ENCODE measurements at regions not wholly inside any gene's neighbourhood (a gene's known extent, or its start where the extent isn't known, plus 50 kb on each side); places are given as distances from the start of the nearest gene placed in this dataset.

- Mint-ChIP-seq H3K9me3 (ENCODE audit: unreplicated experiment) (no peaks in the 10 kb centered on the region), H3K27me3 (ENCODE audit: unreplicated experiment) (no peaks in the 10 kb centered on the region), H3K27ac (ENCODE audit: unreplicated experiment) (no peak overlapping the region), H3K36me3 (ENCODE audit: unreplicated experiment) (no peaks in the 10 kb centered on the region), H3K4me3 (ENCODE audit: unreplicated experiment) (no peak overlapping the region), H3K4me1 (ENCODE audit: low read depth, unreplicated experiment) (peaks cover 7% of the 10 kb centered on the region)
- no peak for DNase-seq
- TF ChIP-seq CTCF (IDR thresholded peaks at IDR 0.05; ENCODE audit: partially characterized antibody, unreplicated experiment): no peak
Measured at GRCh38 chr2:217481577-217481976, 521.2 kb downstream of the TNS1 start.

- Mint-ChIP-seq H3K4me1 (ENCODE audit: low read depth, unreplicated experiment) (peaks cover 7% of the 10 kb centered on the region), H3K27ac (ENCODE audit: unreplicated experiment) (peak overlapping the region; percentile 23), H3K36me3 (ENCODE audit: unreplicated experiment) (no peaks in the 10 kb centered on the region), H3K27me3 (ENCODE audit: unreplicated experiment) (no peaks in the 10 kb centered on the region), H3K4me3 (ENCODE audit: unreplicated experiment) (no peak overlapping the region), H3K9me3 (ENCODE audit: unreplicated experiment) (no peaks in the 10 kb centered on the region)
- no peak for DNase-seq
- no peak for TF ChIP-seq CTCF (IDR thresholded peaks at IDR 0.05; ENCODE audit: partially characterized antibody, unreplicated experiment)
Measured at GRCh38 chr2:217479566-217479965, 523.2 kb downstream of the TNS1 start.

- H3K4me1 Mint-ChIP-seq (ENCODE audit: low read depth, unreplicated experiment): peaks cover 7% of the 10 kb centered on the region
- no peak overlapping the region for H3K4me3 Mint-ChIP-seq (ENCODE audit: unreplicated experiment)
- peak; percentile 18 for DNase-seq
- H3K27ac Mint-ChIP-seq (ENCODE audit: unreplicated experiment): peak overlapping the region; percentile 23
- H3K27me3 Mint-ChIP-seq (ENCODE audit: unreplicated experiment): no peaks in the 10 kb centered on the region
- no peak for TF ChIP-seq CTCF (IDR thresholded peaks at IDR 0.05; ENCODE audit: partially characterized antibody, unreplicated experiment)
- no peaks in the 10 kb centered on the region for H3K36me3 Mint-ChIP-seq (ENCODE audit: unreplicated experiment)
- no peaks in the 10 kb centered on the region for H3K9me3 Mint-ChIP-seq (ENCODE audit: unreplicated experiment)
Measured at GRCh38 chr2:217478831-217479455, 523.9 kb downstream of the TNS1 start.

GRCh38 chr2:217477583-217477982 is 525.2 kb downstream of the TNS1 start:
- Mint-ChIP-seq H3K27ac (ENCODE audit: unreplicated experiment) (no peak overlapping the region), H3K4me3 (ENCODE audit: unreplicated experiment) (no peak overlapping the region), H3K9me3 (ENCODE audit: unreplicated experiment) (no peaks in the 10 kb centered on the region), H3K4me1 (ENCODE audit: low read depth, unreplicated experiment) (peaks cover 7% of the 10 kb centered on the region), H3K36me3 (ENCODE audit: unreplicated experiment) (no peaks in the 10 kb centered on the region), H3K27me3 (ENCODE audit: unreplicated experiment) (no peaks in the 10 kb centered on the region)
- DNase-seq: no peak
- no peak for TF ChIP-seq CTCF (IDR thresholded peaks at IDR 0.05; ENCODE audit: partially characterized antibody, unreplicated experiment)

GRCh38 chr2:217475791-217476190 is 527.0 kb downstream of the TNS1 start:
- no peaks in the 10 kb centered on the region for H3K27me3 Mint-ChIP-seq (ENCODE audit: unreplicated experiment)
- H3K36me3 Mint-ChIP-seq (ENCODE audit: unreplicated experiment): no peaks in the 10 kb centered on the region
- peaks cover 7% of the 10 kb centered on the region for H3K4me1 Mint-ChIP-seq (ENCODE audit: low read depth, unreplicated experiment)
- no peak overlapping the region for H3K27ac Mint-ChIP-seq (ENCODE audit: unreplicated experiment)
- peaks cover 1% of the 10 kb centered on the region for H3K9me3 Mint-ChIP-seq (ENCODE audit: unreplicated experiment)
- TF ChIP-seq CTCF (IDR thresholded peaks at IDR 0.05; ENCODE audit: partially characterized antibody, unreplicated experiment): no peak
- no peak for DNase-seq
- no peak overlapping the region for H3K4me3 Mint-ChIP-seq (ENCODE audit: unreplicated experiment)

Data from glutamatergic neuron (in vitro differentiated cells).